ENCODE measurements at regions not wholly inside any gene's neighbourhood (a gene's known extent, or its start where the extent isn't known, plus 50 kb on each side); places are given as distances from the start of the nearest gene placed in this dataset.
A peak's percentile ranks its signal among the peaks of the same experiment; 100 is the strongest.
"Not testable (repeated sequence)": the region's sequence is repeated elsewhere in the genome, so short reads cannot be mapped to it uniquely, and the experiment has no call there.

DNA sequence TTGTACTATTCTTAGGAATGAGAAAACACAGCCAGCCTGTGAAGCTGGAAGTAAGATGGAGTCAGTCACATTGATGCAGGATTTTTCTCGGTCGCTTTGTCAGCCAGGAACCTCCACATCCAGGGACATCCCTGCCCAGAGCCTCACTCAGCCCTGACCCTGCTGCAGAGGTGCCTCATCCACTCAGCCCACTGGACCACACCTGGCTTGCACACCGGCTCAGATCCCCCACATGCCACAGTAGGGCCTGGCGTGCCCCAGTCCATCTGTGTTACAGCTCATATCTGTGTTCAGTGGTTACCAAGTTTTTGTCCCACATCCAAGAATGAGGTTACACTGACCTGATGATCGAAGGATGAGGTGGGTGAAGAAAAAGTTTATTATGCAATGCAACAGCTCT, 1315.4 kb downstream of the SLITRK1 start:
- H3K4me3 ChIP-seq (ENCODE audit: low read depth in 1 of 5, low read length in 5 of 5), result no peak overlapping the region
- no peak overlapping the region for H3K9ac ChIP-seq (ENCODE audit: low read length in 5 of 5)
- no peaks in the 10 kb centered on the region for H3K9me3 ChIP-seq (ENCODE audit: control insufficient read depth in 5 of 5, low read length in 5 of 5)
- no peaks in the 10 kb centered on the region for H3K36me3 ChIP-seq (ENCODE audit: control insufficient read depth in 5 of 5, insufficient read depth in 5 of 5, low read length in 5 of 5)
- no peaks in the 10 kb centered on the region for H3K27me3 ChIP-seq (ENCODE audit: control insufficient read depth in 5 of 5, insufficient read depth in 4 of 5, low read length in 5 of 5)
- H3K4me1 ChIP-seq (ENCODE audit: control insufficient read depth in 5 of 5, insufficient read depth in 5 of 5, low read length in 5 of 5), result no peaks in the 10 kb centered on the region
- H3K27ac ChIP-seq (ENCODE audit: low read depth, low read length), result no peak overlapping the region

DNA sequence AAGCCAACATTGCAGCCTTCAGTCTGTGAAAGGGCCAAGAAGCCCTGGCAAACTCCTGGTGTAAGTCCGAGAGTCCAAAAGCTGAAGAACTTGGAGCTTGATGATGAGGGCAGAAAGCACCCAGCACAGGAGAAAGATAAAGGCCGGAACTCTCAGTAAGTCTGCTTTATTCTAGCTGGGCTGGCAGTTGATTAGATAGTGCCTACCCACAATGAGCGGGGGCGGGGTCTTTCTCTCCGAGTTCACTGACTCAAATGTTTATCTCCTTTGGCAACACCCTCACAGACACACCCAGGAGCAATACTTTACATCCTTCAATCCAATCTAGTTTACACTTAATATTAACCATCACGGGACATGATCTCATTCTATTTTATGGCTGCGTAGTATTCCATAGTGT, 1317.1 kb downstream of the SLITRK1 start:
- Histone ChIP-seq H3K36me3 (ENCODE audit: control insufficient read depth in 5 of 5, insufficient read depth in 5 of 5, low read length in 5 of 5) (no peaks in the 10 kb centered on the region), H3K27me3 (ENCODE audit: control insufficient read depth in 5 of 5, insufficient read depth in 4 of 5, low read length in 5 of 5) (no peaks in the 10 kb centered on the region), H3K9me3 (ENCODE audit: control insufficient read depth in 5 of 5, low read length in 5 of 5) (no peaks in the 10 kb centered on the region), H3K27ac (ENCODE audit: low read depth, low read length) (no peak overlapping the region), H3K4me1 (ENCODE audit: control insufficient read depth in 5 of 5, insufficient read depth in 5 of 5, low read length in 5 of 5) (no peaks in the 10 kb centered on the region), H3K9ac (ENCODE audit: low read length in 5 of 5) (no peak overlapping the region), H3K4me3 (ENCODE audit: low read depth in 1 of 5, low read length in 5 of 5) (no peak overlapping the region)

DNA sequence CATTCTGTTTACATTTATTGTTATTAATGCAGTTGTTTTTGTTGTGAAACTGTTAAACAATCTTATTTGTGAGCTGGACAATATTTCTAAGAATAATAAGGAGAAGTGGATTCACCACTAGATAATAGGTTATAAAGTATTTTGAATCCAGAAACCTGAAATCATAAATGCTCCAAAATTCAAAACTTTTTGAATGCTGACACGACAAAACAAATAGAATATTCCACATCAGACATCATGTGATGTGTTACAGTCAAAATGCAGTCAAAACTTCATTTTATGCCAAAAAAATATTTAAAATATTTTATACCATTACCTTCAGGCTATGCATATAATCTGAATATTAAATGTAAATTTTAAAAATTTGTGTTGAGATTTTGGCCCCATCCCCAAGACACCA, 1321.4 kb downstream of the SLITRK1 start:
- H3K9ac ChIP-seq (ENCODE audit: low read length in 5 of 5), result no peak overlapping the region
- no peak overlapping the region for H3K4me3 ChIP-seq (ENCODE audit: low read depth in 1 of 5, low read length in 5 of 5)
- no peaks in the 10 kb centered on the region for H3K9me3 ChIP-seq (ENCODE audit: control insufficient read depth in 5 of 5, low read length in 5 of 5)
- H3K36me3 ChIP-seq (ENCODE audit: control insufficient read depth in 5 of 5, insufficient read depth in 5 of 5, low read length in 5 of 5), result no peaks in the 10 kb centered on the region
- no peaks in the 10 kb centered on the region for H3K27me3 ChIP-seq (ENCODE audit: control insufficient read depth in 5 of 5, insufficient read depth in 4 of 5, low read length in 5 of 5)
- H3K4me1 ChIP-seq (ENCODE audit: control insufficient read depth in 5 of 5, insufficient read depth in 5 of 5, low read length in 5 of 5), result no peaks in the 10 kb centered on the region
- H3K27ac ChIP-seq (ENCODE audit: low read depth, low read length), result no peak overlapping the region

DNA sequence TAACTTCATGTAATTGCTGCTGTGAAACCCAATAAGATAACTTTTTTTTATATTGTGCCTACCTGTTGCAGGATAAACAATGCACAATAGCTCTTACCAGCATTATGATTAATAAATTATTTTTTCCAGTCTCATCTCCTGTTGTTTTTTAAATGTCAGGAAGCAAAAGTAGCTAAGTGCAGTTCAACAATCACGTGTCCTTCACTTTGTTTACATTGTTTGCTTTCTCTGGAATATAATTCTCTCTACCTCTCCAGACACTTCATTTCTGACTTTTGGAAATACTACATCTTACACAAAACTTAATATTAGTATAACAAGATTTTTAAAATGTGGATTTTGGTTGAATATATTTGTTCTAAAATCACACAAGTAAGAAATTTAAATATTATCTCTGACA, 1359.4 kb downstream of the SLITRK1 start:
- no peak overlapping the region for H3K27ac ChIP-seq (ENCODE audit: low read depth, low read length)
- H3K9me3 ChIP-seq (ENCODE audit: control insufficient read depth in 5 of 5, low read length in 5 of 5), result no peaks in the 10 kb centered on the region
- H3K27me3 ChIP-seq (ENCODE audit: control insufficient read depth in 5 of 5, insufficient read depth in 4 of 5, low read length in 5 of 5), result no peaks in the 10 kb centered on the region

DNA sequence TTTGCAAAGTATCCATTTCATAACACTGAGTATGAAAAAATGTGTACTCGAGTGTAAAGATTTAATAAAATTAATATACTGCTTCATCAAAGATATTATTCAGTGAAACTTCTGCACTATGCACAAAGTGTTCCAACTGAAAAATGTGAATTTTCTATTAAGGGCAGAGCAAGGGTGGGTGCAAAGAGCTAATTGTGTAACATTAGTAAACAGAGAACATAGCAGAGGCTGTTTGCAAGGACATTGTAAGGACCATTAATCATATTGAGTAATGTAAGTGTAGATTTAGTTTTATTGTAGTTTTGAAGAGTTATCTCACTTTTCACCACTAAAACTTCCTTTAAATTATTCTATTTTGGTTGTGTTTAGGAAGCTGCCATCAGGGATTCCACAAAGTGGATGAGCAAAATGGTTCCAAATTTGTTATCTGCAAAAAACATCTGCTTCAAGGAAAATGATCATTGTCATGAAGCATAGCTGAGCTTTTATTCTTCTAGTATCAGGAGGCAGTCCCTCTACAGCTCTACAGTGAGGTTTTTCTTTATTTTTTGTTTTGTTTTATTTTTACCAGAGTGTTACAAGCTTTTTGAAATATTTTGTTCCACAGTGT, 1375.4 kb downstream of the SLITRK1 start:
- Histone ChIP-seq H3K27me3 (ENCODE audit: control insufficient read depth in 5 of 5, insufficient read depth in 4 of 5, low read length in 5 of 5) (no peaks in the 10 kb centered on the region), H3K36me3 (ENCODE audit: control insufficient read depth in 5 of 5, insufficient read depth in 5 of 5, low read length in 5 of 5) (no peaks in the 10 kb centered on the region), H3K9me3 (ENCODE audit: control insufficient read depth in 5 of 5, low read length in 5 of 5) (no peaks in the 10 kb centered on the region)

More for the DNA sequence above, 1359.4 kb downstream of the SLITRK1 start:
- Histone ChIP-seq H3K9ac (ENCODE audit: low read length in 5 of 5) (no peak overlapping the region), H3K36me3 (ENCODE audit: control insufficient read depth in 5 of 5, insufficient read depth in 5 of 5, low read length in 5 of 5) (no peaks in the 10 kb centered on the region), H3K4me3 (ENCODE audit: low read depth in 1 of 5, low read length in 5 of 5) (no peak overlapping the region), H3K4me1 (ENCODE audit: control insufficient read depth in 5 of 5, insufficient read depth in 5 of 5, low read length in 5 of 5) (no peaks in the 10 kb centered on the region)

DNA sequence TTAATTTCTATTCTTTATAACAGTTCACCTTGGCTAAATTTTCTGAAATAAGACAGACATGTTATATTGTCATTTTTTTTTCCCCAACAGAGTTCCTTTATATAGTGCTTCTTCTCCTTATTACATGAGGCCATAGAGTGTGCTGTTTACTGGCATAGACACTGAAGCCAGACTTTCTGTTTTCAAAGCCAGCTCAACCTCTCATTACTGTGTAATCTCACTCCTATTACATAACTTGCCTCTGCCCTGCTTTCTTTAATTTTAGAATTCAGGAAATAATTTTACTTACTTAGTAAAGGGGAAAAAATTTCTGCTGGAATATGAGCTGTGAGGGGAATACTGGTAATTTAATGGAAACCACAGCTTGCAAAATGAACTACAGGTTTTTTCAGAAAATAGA, 1380.4 kb downstream of the SLITRK1 start:
- Histone ChIP-seq H3K4me3 (ENCODE audit: low read depth in 1 of 5, low read length in 5 of 5) (no peak overlapping the region), H3K36me3 (ENCODE audit: control insufficient read depth in 5 of 5, insufficient read depth in 5 of 5, low read length in 5 of 5) (no peaks in the 10 kb centered on the region), H3K27me3 (ENCODE audit: control insufficient read depth in 5 of 5, insufficient read depth in 4 of 5, low read length in 5 of 5) (no peaks in the 10 kb centered on the region), H3K4me1 (ENCODE audit: control insufficient read depth in 5 of 5, insufficient read depth in 5 of 5, low read length in 5 of 5) (peaks cover 0 to 10% (median 4%) of the 10 kb centered on the region in 5 donors), H3K9ac (ENCODE audit: low read length in 5 of 5) (no peak overlapping the region), H3K9me3 (ENCODE audit: control insufficient read depth in 5 of 5, low read length in 5 of 5) (no peaks in the 10 kb centered on the region), H3K27ac (ENCODE audit: low read depth, low read length) (peak overlapping the region; percentile 63)

More for the DNA sequence above, 1375.4 kb downstream of the SLITRK1 start:
- Histone ChIP-seq H3K4me1 (ENCODE audit: control insufficient read depth in 5 of 5, insufficient read depth in 5 of 5, low read length in 5 of 5) (peaks cover 0 to 14% (median 4%) of the 10 kb centered on the region in 5 donors), H3K9ac (ENCODE audit: low read length in 5 of 5) (no peak overlapping the region), H3K27ac (ENCODE audit: low read depth, low read length) (no peak overlapping the region), H3K4me3 (ENCODE audit: low read depth in 1 of 5, low read length in 5 of 5) (no peak overlapping the region)

DNA sequence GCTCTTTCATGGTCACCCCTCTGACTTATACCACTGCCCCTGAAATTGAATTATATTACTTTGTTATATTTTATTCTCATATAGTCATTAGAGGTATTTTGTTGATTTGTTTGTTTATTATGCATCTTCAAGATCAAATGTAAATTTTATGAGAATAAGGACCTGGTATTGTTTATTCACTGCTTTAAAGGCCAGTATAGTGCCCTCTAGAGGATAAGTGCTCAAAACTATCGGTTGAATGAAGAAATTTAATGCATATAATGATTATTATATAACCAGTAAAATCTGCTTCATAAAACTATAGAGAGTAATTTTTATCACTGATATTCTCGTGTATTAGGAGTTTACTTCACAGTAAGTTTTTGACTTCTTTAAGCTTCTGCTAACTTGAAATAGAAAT, 1401.9 kb downstream of the SLITRK1 start:
- no peaks in the 10 kb centered on the region for H3K9me3 ChIP-seq (ENCODE audit: control insufficient read depth in 5 of 5, low read length in 5 of 5)
- H3K4me1 ChIP-seq (ENCODE audit: control insufficient read depth in 5 of 5, insufficient read depth in 5 of 5, low read length in 5 of 5), result no peaks in the 10 kb centered on the region
- H3K27ac ChIP-seq (ENCODE audit: low read depth, low read length), result no peak overlapping the region
- no peaks in the 10 kb centered on the region for H3K36me3 ChIP-seq (ENCODE audit: control insufficient read depth in 5 of 5, insufficient read depth in 5 of 5, low read length in 5 of 5)
- H3K9ac ChIP-seq (ENCODE audit: low read length in 5 of 5), result no peak overlapping the region
- H3K4me3 ChIP-seq (ENCODE audit: low read depth in 1 of 5, low read length in 5 of 5), result no peak overlapping the region
- no peaks in the 10 kb centered on the region for H3K27me3 ChIP-seq (ENCODE audit: control insufficient read depth in 5 of 5, insufficient read depth in 4 of 5, low read length in 5 of 5)

DNA sequence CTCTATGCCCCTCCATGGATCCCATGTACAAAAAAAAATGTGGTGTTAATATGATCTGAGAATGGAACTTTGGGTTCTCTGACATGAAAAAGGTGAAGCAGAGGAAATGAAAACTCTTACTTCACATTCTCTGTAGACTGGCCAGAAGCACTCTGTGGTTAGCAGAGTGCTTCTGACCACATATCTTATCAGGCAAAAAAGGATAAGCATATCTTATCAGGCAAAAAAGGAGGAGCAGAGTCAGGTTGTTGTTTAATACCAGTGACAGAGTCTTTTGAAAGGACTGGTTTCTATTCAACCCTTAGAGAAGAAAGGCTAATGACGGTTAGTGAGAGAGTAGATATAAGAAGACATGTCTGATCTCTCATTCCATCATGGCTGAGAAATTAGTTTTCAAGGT, 1404.8 kb downstream of the SLITRK1 start:
- Histone ChIP-seq H3K4me1 (ENCODE audit: control insufficient read depth in 5 of 5, insufficient read depth in 5 of 5, low read length in 5 of 5) (no peaks in the 10 kb centered on the region), H3K9me3 (ENCODE audit: control insufficient read depth in 5 of 5, low read length in 5 of 5) (no peaks in the 10 kb centered on the region), H3K27ac (ENCODE audit: low read depth, low read length) (no peak overlapping the region), H3K4me3 (ENCODE audit: low read depth in 1 of 5, low read length in 5 of 5) (no peak overlapping the region), H3K9ac (ENCODE audit: low read length in 5 of 5) (no peak overlapping the region), H3K27me3 (ENCODE audit: control insufficient read depth in 5 of 5, insufficient read depth in 4 of 5, low read length in 5 of 5) (no peaks in the 10 kb centered on the region), H3K36me3 (ENCODE audit: control insufficient read depth in 5 of 5, insufficient read depth in 5 of 5, low read length in 5 of 5) (no peaks in the 10 kb centered on the region)

- H3K4me1 ChIP-seq (ENCODE audit: control insufficient read depth in 5 of 5, insufficient read depth in 5 of 5, low read length in 5 of 5), result no peaks in the 10 kb centered on the region
- H3K4me3 ChIP-seq (ENCODE audit: low read depth in 1 of 5, low read length in 5 of 5), result no peak overlapping the region
- no peaks in the 10 kb centered on the region for H3K27me3 ChIP-seq (ENCODE audit: control insufficient read depth in 5 of 5, insufficient read depth in 4 of 5, low read length in 5 of 5)
- no peaks in the 10 kb centered on the region for H3K9me3 ChIP-seq (ENCODE audit: control insufficient read depth in 5 of 5, low read length in 5 of 5)
- H3K27ac ChIP-seq (ENCODE audit: low read depth, low read length), result no peak overlapping the region
- no peak overlapping the region for H3K9ac ChIP-seq (ENCODE audit: low read length in 5 of 5)
- H3K36me3 ChIP-seq (ENCODE audit: control insufficient read depth in 5 of 5, insufficient read depth in 5 of 5, low read length in 5 of 5), result no peaks in the 10 kb centered on the region
Measured at GRCh38 chr13:82467626-82468025, 1414.6 kb downstream of the SLITRK1 start.

DNA sequence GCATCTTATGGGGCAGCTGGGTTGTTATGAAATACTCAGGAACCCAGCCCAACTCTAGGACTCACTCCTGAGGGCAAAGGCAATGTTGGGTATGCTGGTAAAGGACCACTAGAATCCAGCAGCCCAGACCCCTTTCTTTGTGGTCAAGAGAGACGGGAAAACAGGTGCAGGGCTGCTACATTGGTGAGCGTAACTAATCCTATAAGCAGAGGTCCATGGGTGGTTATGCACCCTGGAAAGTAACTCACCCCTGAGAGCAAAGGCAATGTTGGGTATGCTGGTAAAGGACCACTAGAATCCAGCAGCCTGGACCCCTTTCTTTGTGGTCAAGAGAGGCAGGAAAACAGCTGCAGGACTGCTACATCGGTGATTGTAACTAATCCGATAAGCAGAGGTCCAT, 1422.7 kb downstream of the SLITRK1 start:
- not testable (repeated sequence) for H3K9me3 ChIP-seq (ENCODE audit: control insufficient read depth in 5 of 5, low read length in 5 of 5); H3K4me1 ChIP-seq (ENCODE audit: control insufficient read depth in 5 of 5, insufficient read depth in 5 of 5, low read length in 5 of 5); H3K4me3 ChIP-seq (ENCODE audit: low read depth in 1 of 5, low read length in 5 of 5); H3K9ac ChIP-seq (ENCODE audit: low read length in 5 of 5); H3K27ac ChIP-seq (ENCODE audit: low read depth, low read length); H3K36me3 ChIP-seq (ENCODE audit: control insufficient read depth in 5 of 5, insufficient read depth in 5 of 5, low read length in 5 of 5); H3K27me3 ChIP-seq (ENCODE audit: control insufficient read depth in 5 of 5, insufficient read depth in 4 of 5, low read length in 5 of 5)

- Histone ChIP-seq H3K9me3 (ENCODE audit: control insufficient read depth in 5 of 5, low read length in 5 of 5) (no peaks in the 10 kb centered on the region), H3K27me3 (ENCODE audit: control insufficient read depth in 5 of 5, insufficient read depth in 4 of 5, low read length in 5 of 5) (no peaks in the 10 kb centered on the region), H3K9ac (ENCODE audit: low read length in 5 of 5) (no peak overlapping the region), H3K36me3 (ENCODE audit: control insufficient read depth in 5 of 5, insufficient read depth in 5 of 5, low read length in 5 of 5) (no peaks in the 10 kb centered on the region), H3K27ac (ENCODE audit: low read depth, low read length) (no peak overlapping the region), H3K4me3 (ENCODE audit: low read depth in 1 of 5, low read length in 5 of 5) (no peak overlapping the region), H3K4me1 (ENCODE audit: control insufficient read depth in 5 of 5, insufficient read depth in 5 of 5, low read length in 5 of 5) (no peaks in the 10 kb centered on the region)
Measured at GRCh38 chr13:82458169-82458568, 1424.1 kb downstream of the SLITRK1 start.
